Retina (tissue), 1 donor: ENCODE measurements at regions not wholly inside any gene's neighbourhood (a gene's known extent, or its start where the extent isn't known, plus 50 kb on each side); places are given as distances from the start of the nearest gene placed in this dataset.
"Not testable (repeated sequence)": the region's sequence is repeated elsewhere in the genome, so short reads cannot be mapped to it uniquely, and the experiment has no call there.

Source experiments
- DNase-seq: peaks from one replicate; pipeline ENCODE4 v3.0.0-alpha.2; 2016

DNA sequence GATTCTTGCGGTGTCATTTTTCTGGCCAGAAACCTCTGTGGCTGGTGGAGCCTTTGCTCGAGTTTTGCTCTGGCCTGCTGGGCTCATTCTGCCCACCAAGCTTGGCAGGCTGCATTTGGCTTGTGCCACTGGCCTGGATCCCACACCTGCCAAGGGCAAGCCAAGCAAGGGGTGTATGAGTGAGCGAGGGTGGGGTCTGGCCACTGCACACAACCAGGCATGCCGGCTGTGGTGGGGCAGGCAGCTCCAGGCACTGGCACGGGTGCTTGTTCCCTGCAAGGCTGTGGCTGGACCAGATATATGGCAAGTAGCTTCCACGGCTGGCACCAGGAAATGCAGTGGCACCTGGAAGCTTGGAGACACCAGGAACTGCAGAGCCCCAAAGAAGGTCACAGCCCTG lies 68.6 kb upstream of the PPP3CA start:
- no peak for DNase-seq

DNA sequence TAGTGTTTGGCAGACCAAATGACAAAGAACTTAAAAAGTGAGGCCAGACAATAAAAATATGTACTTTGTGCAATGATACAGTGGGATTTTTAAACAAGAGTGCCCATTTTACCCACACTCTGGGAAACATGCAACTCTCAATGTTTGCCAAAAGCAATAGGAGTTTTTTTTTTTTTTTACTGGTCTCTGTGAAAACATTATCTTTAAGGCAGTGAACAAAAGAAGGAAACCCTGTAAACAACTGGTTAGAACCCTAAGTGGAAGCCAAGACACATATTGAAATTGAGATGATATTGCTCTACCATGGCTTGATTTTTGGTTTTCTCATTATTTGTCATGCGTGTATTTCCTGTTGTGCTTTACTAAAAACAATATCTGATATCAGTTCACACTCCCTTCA lies 67.2 kb upstream of the PPP3CA start:
- no peak for DNase-seq

DNA sequence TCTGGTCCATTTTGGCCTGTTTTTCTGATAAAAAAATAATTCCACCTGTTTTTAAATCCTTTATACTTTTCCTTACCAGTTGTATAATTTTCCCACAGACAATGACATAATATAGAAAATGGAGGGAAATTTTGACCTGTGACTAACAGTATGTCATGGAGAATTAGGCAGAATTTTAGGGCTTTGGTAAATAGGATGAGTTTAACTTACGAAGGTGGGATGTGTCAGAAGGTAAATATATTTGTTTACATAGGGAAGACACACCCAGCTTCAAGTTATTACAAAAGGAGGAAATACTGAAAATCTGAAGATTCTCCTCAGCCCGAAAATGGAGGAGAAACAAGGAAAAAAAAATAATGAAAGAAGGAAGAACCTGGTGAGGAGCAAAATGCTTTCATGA lies 64.6 kb upstream of the PPP3CA start:
- no peak for DNase-seq

DNA sequence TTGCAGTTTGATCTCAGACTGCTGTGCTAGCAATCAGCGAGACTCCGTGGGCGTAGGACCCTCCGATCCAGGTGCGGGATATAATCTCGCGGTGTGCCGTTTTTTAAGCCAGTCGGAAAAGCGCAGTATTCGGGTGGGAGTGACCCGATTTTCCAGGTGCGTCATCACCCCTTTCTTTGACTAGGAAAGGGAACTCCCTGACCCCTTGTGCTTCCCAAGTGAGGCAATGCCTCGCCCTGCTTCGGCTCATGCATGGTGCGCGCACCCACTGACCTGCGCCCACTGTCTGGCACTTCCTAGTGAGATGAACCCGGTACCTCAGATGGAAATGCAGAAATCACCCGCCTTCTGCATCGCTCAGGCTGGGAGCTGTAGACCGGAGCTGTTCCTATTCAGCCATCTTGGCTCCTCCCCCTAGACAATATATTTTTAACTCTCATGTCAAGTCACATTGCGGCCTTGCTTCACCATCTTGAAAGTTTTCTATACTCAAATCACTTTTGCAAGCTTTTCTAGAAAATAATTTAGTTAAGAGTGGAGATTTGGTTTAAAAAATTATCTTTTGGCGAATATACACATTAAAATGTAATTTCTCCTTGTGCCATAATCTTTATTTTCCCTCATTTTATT lies 64.1 kb upstream of the PPP3CA start:
- DNase-seq: not testable (repeated sequence)

DNA sequence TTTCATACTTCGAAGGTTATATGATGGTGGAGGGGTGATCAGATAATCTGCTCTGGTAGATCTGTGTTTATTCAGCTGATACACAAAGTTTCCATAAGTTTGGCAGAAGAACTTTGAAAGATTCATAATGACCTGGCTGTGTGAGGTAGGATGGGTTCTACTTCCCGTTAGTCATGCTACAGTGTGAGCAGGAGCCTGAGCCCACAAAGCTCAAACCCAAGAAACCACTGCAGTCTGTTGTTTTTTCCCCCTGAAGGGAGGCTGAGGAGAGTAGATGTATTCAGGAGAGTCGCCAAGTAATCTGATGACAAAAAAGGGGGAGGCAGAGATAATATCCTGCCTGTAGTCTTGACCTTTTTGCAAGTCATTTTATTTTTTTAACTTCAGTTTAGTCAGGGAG lies 52.8 kb upstream of the PPP3CA start:
- no peak for DNase-seq

DNA sequence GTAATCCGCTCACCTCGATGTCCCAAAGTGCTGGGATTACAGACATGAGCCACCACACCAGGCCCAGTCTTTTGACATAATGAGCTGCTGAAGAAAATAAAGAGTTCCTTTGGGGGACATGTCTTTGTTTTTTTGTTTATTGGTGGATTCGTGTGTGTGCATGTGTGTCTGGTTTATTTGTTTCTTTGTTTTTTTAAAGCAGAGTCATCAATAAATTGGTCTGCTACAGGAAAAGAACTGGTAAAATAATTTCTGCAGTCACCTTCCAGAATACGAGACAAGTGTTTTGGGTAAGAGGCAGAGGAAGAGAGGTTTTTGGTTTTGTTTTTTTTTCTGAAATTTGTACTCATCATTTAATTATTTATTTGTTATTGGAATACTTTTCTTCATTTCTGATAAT lies 51.5 kb upstream of the PPP3CA start:
- DNase-seq: no peak
